AG09319 (cell line): ENCODE measurements at regions not wholly inside any gene's neighbourhood (a gene's known extent, or its start where the extent isn't known, plus 50 kb on each side); places are given as distances from the start of the nearest gene placed in this dataset.

Experiments
- DNase-seq: peaks from one replicate; pipeline ENCODE4 v3.0.0-alpha.2; 2010; ENCODE audit warnings: low read depth; ENCODE audit errors: extremely low read depth
- TF ChIP-seq, protein P1 (sequence below): IDR thresholded peaks from 2 replicates; pipeline ENCODE4 v1.5.1; 2011; ENCODE audit warnings: low read depth, mild to moderate bottlenecking, inconsistent platforms, low read length, moderate library complexity

GRCh38 chr17:69725146-69725545 lies 310.6 kb downstream of the MAP2K6 start:
- DNase-seq = no peak
- TF ChIP-seq, protein P1, sequence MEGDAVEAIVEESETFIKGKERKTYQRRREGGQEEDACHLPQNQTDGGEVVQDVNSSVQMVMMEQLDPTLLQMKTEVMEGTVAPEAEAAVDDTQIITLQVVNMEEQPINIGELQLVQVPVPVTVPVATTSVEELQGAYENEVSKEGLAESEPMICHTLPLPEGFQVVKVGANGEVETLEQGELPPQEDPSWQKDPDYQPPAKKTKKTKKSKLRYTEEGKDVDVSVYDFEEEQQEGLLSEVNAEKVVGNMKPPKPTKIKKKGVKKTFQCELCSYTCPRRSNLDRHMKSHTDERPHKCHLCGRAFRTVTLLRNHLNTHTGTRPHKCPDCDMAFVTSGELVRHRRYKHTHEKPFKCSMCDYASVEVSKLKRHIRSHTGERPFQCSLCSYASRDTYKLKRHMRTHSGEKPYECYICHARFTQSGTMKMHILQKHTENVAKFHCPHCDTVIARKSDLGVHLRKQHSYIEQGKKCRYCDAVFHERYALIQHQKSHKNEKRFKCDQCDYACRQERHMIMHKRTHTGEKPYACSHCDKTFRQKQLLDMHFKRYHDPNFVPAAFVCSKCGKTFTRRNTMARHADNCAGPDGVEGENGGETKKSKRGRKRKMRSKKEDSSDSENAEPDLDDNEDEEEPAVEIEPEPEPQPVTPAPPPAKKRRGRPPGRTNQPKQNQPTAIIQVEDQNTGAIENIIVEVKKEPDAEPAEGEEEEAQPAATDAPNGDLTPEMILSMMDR = no peak

DNA sequence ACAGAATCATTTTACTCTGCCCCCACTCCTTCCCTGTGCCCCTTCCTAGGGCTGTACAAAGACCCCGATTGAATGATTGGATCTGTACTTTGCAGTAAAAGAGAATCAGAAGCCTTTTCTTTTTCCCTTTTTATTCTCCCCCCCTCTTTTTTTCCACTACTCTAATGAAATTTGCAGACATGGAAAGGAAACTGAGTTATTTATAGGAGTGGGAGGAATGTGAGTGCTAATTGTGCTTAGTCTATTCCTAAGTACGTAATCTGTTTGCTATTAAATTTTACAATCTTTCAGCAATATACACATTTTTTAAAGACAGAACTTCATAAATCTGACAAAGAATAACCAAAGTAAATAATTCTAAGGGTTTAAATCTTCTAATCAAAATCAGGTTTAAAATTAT lies 314.3 kb downstream of the MAP2K6 start:
- no peak for DNase-seq

GRCh38 chr17:69729944-69730343 lies 315.4 kb downstream of the MAP2K6 start:
- TF ChIP-seq, protein P1 = no peak
- DNase-seq = no peak

More for the DNA sequence above, 314.3 kb downstream of the MAP2K6 start:
- TF ChIP-seq, protein P1 = no peak

GRCh38 chr17:69732272-69732918 lies 317.9 kb downstream of the MAP2K6 start:
- no peak for DNase-seq
- TF ChIP-seq, protein P1 = no peak

DNA sequence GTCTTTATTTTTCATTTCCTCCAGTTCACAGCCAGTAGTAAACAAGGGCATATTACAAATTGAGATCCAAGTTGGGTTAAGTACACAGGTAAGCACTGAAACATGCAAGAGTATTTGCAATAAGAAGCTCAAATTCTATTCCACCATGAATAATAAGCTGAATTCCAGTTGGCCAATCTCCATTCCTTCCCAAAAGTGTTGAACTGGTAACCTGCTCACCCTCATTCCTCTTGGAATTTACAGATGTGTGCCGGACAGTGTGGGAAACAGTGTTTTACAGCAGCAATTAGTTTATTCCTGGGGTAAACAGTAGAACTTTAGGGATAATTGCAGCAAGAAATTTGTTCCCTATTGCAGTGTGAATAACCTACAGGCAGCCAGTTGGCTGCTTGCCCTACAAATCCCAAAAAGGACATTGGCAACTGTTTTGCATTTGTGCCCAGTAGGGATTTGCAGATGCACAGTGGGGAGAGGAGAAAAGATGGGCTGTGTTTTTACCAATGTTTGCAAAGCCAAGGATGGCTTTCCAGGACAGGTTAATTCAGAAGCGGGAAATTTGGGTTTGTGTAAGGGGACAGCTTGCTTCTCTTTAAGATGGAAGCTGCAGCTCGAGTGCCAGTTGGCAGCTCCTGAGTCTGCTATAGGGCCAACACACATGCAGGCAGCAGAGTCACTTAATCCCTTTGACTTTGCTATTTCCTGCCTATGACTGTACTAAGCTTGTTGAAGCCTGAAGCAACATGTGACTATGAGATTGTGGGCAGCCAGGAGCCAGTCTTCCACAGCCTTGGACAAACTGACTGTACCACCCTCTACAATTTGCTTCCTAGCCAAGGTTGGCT lies 318.9 kb downstream of the MAP2K6 start:
- peak; percentile 27 for DNase-seq

GRCh38 chr17:69734656-69735055 lies 320.2 kb downstream of the MAP2K6 start:
- no peak for DNase-seq
- TF ChIP-seq, protein P1 = no peak

More for the DNA sequence above, 318.9 kb downstream of the MAP2K6 start:
- TF ChIP-seq, protein P1 = no peak

DNA sequence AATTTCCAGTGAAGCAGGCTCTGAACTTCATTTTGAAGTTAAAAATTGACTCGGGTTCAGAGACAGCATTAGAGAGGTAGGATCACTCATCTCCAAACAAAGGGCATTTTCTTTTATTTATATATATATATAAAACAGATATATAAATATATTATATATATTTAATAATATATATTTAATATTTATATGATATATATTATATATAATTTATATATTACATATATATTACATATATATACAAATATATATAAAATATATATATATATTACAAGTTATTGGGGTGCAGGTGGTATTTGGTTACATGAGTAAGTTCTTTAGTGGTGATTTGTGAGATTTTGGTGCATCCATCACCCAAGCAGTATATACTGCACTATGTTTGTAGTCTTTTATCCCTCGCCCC lies 320.8 kb downstream of the MAP2K6 start:
- TF ChIP-seq, protein P1 = no peak

More for the DNA sequence above, 320.8 kb downstream of the MAP2K6 start:
- DNase-seq = no peak
